ENCODE measurements at regions not wholly inside any gene's neighbourhood (a gene's known extent, or its start where the extent isn't known, plus 50 kb on each side); places are given as distances from the start of the nearest gene placed in this dataset.

GRCh38 chr5:42059291-42059690, 134.2 kb downstream of the FBXO4 start:
- TF ChIP-seq EZH2 (IDR thresholded peaks at IDR 0.05; ENCODE audit: borderline replicate concordance, low read depth, low read length, severe bottlenecking) = no peak
- TF ChIP-seq, protein P1, sequence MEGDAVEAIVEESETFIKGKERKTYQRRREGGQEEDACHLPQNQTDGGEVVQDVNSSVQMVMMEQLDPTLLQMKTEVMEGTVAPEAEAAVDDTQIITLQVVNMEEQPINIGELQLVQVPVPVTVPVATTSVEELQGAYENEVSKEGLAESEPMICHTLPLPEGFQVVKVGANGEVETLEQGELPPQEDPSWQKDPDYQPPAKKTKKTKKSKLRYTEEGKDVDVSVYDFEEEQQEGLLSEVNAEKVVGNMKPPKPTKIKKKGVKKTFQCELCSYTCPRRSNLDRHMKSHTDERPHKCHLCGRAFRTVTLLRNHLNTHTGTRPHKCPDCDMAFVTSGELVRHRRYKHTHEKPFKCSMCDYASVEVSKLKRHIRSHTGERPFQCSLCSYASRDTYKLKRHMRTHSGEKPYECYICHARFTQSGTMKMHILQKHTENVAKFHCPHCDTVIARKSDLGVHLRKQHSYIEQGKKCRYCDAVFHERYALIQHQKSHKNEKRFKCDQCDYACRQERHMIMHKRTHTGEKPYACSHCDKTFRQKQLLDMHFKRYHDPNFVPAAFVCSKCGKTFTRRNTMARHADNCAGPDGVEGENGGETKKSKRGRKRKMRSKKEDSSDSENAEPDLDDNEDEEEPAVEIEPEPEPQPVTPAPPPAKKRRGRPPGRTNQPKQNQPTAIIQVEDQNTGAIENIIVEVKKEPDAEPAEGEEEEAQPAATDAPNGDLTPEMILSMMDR (IDR thresholded peaks at IDR 0.05; ENCODE audit: extremely low read depth in 1 of 2, insufficient read depth in 1 of 2, low read depth in 1 of 2, low read length in 2 of 2) = no peak
- TF ChIP-seq POLR2A (IDR thresholded peaks at IDR 0.05; ENCODE audit: low read depth, low read length) = no peak
- TF ChIP-seq POLR2AphosphoS5 (IDR thresholded peaks at IDR 0.05; ENCODE audit: insufficient read depth, low read depth, low read length) = no peak
- TF ChIP-seq MAX (IDR thresholded peaks at IDR 0.05; ENCODE audit: insufficient read depth, insufficient read length) = no peak
- TF ChIP-seq FOS (IDR thresholded peaks at IDR 0.05; ENCODE audit: borderline replicate concordance, insufficient read depth, low read length) = no peak
- no peak for TF ChIP-seq MYC (IDR thresholded peaks at IDR 0.05; ENCODE audit: low read depth, low read length)
- TF ChIP-seq GATA2 (IDR thresholded peaks at IDR 0.05; ENCODE audit: insufficient read depth, insufficient read length, low read depth, low read length) = no peak

All from endothelial cell of umbilical vein (primary cell).